ENCODE measurements at regions not wholly inside any gene's neighbourhood (a gene's known extent, or its start where the extent isn't known, plus 50 kb on each side); places are given as distances from the start of the nearest gene placed in this dataset.

DNA sequence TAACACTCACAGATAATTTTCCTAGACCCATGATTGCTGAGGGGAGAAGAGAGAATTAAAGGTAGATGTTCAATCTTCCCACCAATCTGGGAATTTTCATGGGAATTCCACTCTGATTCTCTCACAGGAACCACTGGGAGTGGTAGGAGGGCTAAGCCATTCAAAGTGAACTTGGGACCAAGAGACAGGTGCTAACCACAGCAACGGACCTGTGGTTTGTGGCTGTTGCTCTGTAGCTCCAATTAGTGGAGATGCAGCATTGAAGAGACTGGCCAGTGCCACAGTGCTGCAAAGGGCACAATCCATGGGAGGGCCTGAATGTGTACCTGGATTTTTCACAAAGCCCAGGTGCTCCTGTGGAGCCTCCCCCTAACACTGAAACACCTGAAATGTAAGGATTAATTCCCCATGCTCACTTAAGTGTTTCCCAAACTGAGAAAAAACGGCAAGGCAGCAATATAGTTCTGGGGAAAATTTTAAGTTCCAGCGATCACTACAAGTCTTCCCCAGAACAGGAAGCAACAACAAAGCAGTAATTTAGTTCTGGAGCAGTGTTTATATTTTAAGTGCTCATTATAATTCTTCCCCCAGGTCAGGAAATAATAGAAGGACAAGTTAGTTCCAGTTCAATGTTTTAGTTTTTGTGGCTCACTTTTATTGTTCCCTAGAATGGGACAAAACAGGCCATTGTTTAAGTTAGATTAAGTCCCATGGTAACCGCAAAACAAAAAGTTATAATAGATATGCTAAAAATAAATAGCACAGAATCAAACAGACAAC, 1045.8 kb downstream of the CNTNAP5 start:
- no peak for DNase-seq (ENCODE audit: low spot score)

DNA sequence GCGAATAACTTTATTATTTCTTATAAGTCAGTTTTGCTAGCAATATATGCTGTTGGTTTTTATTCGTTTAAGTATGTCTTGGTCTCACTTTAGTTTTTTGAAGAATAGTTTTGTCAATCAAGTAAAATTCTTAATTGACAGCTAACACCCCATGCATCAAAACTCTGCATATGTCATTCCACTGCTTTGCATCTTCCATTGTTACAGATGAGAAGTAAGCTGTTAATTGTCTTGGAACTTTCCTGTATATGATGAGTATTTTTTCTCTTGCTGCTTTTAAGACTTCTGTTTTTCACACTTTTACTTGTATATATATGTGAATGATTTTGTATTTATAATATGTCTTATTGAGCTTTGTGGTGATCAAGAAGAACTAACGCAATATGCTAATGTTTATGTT, 1048.4 kb downstream of the CNTNAP5 start:
- DNase-seq (ENCODE audit: low spot score), result no peak

DNA sequence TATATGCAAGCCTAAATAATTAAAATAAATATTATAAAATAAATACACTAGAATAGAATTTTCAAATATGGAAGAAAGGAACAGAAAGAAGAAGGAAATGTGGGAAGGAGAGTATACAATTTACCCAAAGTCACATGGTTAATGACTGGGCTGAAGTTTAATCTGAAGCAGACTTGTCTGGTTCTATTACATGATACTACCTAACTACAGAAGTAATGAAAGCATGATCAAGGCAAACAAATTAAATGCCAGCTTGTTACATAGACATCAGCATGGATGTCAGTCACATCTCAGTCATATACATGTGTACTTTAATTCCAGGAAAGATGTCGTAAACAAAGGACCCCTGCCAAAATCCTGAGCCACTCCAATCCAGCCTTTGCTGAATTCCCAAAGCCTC, 1060.8 kb downstream of the CNTNAP5 start:
- DNase-seq (ENCODE audit: low spot score), result no peak

DNA sequence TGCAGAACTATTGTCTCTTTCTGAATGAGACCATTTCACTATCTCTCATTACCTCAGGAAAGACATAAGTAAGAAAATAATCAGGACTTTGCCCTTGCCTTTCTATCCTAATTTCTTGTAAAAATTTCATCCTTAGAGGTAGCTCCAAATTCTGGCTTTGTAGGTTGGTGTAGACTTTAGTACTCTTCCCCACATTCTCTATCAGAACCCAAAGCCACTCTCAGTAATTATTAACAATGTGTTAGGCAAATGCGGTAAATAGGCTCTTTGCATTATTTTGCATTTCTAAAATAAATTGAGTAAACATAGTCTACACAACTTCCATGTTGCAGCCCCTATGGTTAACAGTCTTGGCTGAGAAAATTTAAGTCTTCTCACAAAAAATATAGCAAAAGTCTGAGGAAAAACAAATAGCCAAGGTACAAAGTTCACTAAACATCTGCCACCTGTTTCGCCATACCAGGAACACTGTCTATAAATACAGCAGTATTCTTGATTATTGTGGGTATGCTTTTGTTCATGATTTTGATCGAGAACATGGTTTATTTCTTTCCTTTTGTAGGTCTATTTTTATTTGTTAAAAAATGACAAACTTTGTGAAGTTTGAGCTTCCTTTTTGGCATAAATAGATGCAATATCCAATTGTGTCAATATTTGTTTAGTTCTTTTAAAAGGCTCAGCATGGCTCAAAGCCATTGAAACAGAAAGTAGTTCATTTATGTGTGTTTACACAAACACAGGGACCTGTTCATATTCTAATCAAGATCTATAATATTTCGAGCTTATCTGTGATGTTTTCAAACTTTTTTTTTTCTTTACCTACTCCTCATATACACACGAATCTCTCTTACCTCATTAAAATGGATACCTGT, 1061.5 kb downstream of the CNTNAP5 start:
- no peak for DNase-seq (ENCODE audit: low spot score)

GRCh38 chr2:125092276-125093009, 1067.4 kb downstream of the CNTNAP5 start:
- DNase-seq (ENCODE audit: low spot score), result no peak

GRCh38 chr2:125095826-125096225, 1070.7 kb downstream of the CNTNAP5 start:
- no peak for DNase-seq (ENCODE audit: low spot score)

- DNase-seq (ENCODE audit: low spot score), result no peak
Measured at GRCh38 chr2:125106710-125107109, 1081.6 kb downstream of the CNTNAP5 start.

DNA sequence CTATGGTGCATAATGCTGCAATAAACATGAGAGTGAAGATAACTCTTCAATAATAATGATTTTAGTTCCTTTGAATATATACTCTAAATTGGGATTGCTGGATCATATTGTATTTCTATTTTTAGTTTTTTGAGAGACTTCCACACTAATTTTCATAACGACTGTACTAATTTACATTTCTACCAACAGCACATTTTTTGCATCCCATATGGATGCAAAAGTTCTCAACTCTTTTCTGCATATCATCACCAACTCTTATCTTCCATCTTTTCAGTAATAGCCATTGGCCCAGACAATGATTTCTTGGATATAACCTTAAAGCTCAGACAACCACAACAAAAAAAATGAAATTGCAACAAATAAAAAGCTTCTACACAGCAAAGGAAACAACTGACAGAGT, 1082.4 kb downstream of the CNTNAP5 start:
- no peak for DNase-seq (ENCODE audit: low spot score)

DNA sequence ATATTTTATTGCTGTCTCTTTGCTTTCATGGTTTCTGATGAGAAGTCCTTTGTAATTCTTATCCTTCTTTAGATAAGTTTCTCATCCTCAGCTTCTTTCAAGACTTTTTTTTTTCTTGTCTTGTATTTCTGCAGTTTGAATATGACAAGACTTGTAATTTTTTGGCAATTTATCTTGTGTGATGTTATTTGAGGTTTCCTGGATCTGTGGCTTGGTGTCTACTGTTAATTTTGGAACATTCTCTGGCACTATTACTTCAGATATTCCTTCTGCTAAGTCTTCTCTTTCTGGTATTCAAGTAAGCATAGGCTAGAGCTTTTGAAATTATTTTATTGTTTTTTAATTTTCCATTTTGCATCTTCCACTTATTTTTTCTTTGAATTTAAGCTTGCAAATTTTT, 1083.2 kb downstream of the CNTNAP5 start:
- DNase-seq (ENCODE audit: low spot score), result no peak

DNA sequence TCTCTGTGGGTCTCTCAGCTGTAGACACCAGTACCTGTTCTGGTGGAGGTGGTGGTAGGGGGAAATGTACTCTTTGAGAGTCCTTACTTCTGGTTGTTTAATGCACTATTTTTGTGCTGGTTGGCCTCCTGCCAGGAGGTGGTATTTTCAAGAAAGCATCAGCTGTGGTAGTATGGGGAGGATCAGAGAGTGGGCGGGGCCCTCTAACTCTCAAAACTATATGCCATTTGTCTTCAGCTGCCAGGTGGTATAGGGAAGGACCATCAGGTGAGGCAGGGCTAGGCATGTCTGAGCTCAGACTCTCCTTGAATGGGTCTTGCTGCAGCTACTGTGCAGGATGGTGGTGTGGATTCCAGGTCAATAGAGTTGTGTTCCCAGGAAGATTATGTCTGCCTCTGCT, 1100.8 kb downstream of the CNTNAP5 start:
- DNase-seq (ENCODE audit: low spot score), result no peak

GRCh38 chr2:125160947-125161346, 1135.9 kb downstream of the CNTNAP5 start:
- no peak for DNase-seq (ENCODE audit: low spot score)

- no peak for DNase-seq (ENCODE audit: low spot score)
Measured at GRCh38 chr2:125167152-125167551, 1142.1 kb downstream of the CNTNAP5 start.

- DNase-seq (ENCODE audit: low spot score), result no peak
Measured at GRCh38 chr2:125167820-125168219, 1142.7 kb downstream of the CNTNAP5 start.

GRCh38 chr2:125168442-125168841, 1143.4 kb downstream of the CNTNAP5 start:
- no peak for DNase-seq (ENCODE audit: low spot score)

- no peak for DNase-seq (ENCODE audit: low spot score)
Measured at GRCh38 chr2:125169022-125169763, 1144.1 kb downstream of the CNTNAP5 start.

DNA sequence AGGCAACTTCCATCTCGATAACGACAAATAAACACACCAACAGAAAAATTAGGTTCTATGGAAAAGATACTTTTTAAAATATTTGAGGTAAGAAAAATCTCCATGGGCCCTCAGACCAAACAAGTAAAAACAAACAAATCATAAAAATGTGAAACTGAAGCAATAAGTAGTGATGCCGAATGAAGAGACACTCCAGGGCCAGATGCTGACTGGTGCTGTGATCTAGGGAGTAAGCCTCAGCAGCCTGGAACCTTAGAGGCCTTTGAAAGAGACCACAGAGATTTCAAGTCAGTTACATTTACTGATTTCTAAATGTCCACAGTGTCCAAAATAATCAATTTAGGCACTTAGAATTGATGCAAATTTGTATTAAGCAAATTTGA, 1144.7 kb downstream of the CNTNAP5 start:
- DNase-seq (ENCODE audit: low spot score), result no peak

DNA sequence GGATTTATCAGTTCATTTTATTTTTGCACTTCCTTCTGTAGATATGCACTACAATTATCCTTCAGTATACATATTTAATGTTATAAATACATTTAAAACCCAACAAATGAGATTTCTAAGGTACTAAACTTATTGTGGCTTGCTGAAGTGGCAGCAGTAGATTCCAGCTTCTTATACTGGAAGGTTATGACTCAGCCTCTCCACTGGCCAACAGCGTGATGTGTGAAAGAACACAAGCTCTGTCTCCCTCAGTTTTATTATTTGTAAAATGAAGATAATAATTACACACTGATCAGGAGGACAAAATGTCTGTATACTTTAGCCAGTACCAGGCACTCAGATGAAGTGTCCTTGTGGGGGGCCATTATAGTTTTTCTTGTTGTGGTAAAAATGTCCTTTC, 1147.1 kb downstream of the CNTNAP5 start:
- DNase-seq (ENCODE audit: low spot score), result no peak

- DNase-seq (ENCODE audit: low spot score), result no peak
Measured at GRCh38 chr2:125175415-125175814, 1150.3 kb downstream of the CNTNAP5 start.

DNA sequence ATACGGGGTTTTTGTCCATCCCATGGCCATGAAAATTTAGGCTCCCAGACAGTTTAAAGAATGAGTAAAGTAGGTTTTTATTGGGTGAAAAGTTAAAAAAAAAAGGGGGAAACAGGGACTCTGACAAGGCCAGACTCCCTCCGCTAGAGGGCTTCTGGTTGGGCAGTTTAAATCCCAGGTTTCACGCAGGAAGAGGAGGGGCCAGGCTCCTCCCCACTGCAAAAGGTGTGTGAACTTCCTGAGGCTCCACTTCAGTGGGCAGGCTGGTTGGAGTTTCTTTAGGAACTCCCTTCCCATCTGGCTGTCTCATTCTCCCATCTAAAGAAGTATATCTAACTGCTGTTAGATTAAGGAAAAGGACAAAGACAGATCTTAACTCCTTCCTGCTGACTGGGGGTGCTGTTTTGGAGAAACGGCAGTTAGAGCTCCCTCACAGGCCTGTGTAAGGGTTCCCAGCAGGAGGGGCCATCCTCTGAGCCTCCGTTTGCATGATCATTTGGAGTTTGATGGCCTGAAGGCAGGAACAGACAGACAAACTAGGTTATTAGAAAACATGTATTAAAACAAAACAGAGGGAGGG, 1160.7 kb downstream of the CNTNAP5 start:
- DNase-seq (ENCODE audit: low spot score), result no peak

DNA sequence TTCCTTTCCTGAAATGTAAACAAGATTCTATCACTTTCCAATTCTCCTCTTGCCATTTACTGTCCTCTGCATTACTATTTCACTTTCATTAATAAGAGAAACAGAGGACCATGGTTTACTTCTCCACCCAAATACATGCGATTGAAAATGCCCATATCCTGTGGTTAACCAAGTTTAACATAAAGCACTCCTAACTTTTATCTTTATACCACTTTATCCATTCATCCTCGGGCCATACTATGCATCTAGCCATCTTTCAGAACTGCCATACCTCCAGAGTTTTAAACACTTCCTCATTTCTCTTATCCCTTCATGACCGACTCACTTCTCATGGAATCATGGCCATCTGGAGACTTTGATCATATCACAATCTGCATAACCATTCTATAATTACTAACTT, 1182.3 kb downstream of the CNTNAP5 start:
- no peak for DNase-seq (ENCODE audit: low spot score)

- no peak for DNase-seq (ENCODE audit: low spot score)
Measured at GRCh38 chr2:125216321-125216720, 1191.2 kb downstream of the CNTNAP5 start.

DNA sequence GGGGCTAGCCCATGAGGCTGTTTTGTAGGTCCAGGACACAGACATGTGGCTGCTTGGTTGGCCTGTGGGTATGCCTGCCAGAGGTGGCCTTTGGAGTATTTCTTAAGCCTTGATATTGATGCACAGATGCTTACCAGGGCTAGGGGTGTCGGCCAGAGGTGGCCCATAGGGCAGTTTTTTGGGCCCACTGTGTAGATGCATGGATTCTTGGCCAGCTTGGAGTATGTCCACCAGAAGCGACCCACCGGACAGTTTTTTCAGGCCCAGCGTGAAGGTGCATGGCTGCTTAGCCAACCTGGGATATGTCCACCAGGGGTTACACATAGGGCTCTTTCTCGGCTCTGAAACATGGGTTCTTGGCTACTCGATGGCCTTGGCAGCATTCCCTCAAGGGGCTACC, 1199.1 kb downstream of the CNTNAP5 start:
- DNase-seq (ENCODE audit: low spot score), result no peak

Measured in HuH-7.5 (cell line).